ENCODE measurements at regions not wholly inside any gene's neighbourhood (a gene's known extent, or its start where the extent isn't known, plus 50 kb on each side); places are given as distances from the start of the nearest gene placed in this dataset.

GRCh38 chr5:23318166-23318565 lies 189.2 kb upstream of the PRDM9 start:
- H3K9me3 ChIP-seq (ENCODE audit: low read length) = no peaks in the 10 kb centered on the region
- ChIA-PET CTCF (ENCODE audit: low intra/inter-chr PET ratio, low total read pairs) (no interaction called here), POLR2A (no interaction called here)
- TF ChIP-seq ZNF329 (CRISPR knock-in tag; IDR thresholded peaks at IDR 0.05; ENCODE audit: low read depth) = no peak
- TF ChIP-seq SPEN (CRISPR knock-in tag; IDR thresholded peaks at IDR 0.05; ENCODE audit: low read depth) = no peak
- no peak for TF ChIP-seq NONO (IDR thresholded peaks at IDR 0.05)
- TF ChIP-seq NONO (CRISPR knock-in tag; conservative IDR thresholded peaks at IDR 0.05) = no peak
- no peak for TF ChIP-seq NFIB (CRISPR knock-in tag; IDR thresholded peaks at IDR 0.05; ENCODE audit: borderline replicate concordance)
- TF ChIP-seq THAP8 (CRISPR knock-in tag; IDR thresholded peaks at IDR 0.05; ENCODE audit: borderline replicate concordance) = no peak
- no peak for TF ChIP-seq ZNF333 (CRISPR knock-in tag; IDR thresholded peaks at IDR 0.05; ENCODE audit: borderline replicate concordance)
- TF ChIP-seq ZFX (CRISPR knock-in tag; IDR thresholded peaks at IDR 0.05; ENCODE audit: low read depth) = no peak
- TF ChIP-seq ELF1 (CRISPR knock-in tag; IDR thresholded peaks at IDR 0.05) = no peak
- TF ChIP-seq ZNF670 (CRISPR knock-in tag; IDR thresholded peaks at IDR 0.05; ENCODE audit: borderline replicate concordance) = no peak
- no peak for TF ChIP-seq SKIL (CRISPR knock-in tag; IDR thresholded peaks at IDR 0.05; ENCODE audit: borderline replicate concordance)
- no peak for TF ChIP-seq ZNF337 (CRISPR knock-in tag; IDR thresholded peaks at IDR 0.05; ENCODE audit: borderline replicate concordance, low read depth)
- TF ChIP-seq RARG (CRISPR knock-in tag; IDR thresholded peaks at IDR 0.05; ENCODE audit: low read depth) = no peak
- TF ChIP-seq ZBTB37 (CRISPR knock-in tag; IDR thresholded peaks at IDR 0.05) = no peak
- TF ChIP-seq KAT7 (CRISPR knock-in tag; IDR thresholded peaks at IDR 0.05; ENCODE audit: borderline replicate concordance) = no peak
- no peak for TF ChIP-seq MED1 (CRISPR knock-in tag; IDR thresholded peaks at IDR 0.05)
- TF ChIP-seq NFIC (IDR thresholded peaks at IDR 0.05; ENCODE audit: low read length) = no peak
- TF ChIP-seq ZNF850 (CRISPR knock-in tag; conservative IDR thresholded peaks at IDR 0.05) = no peak
- intact Hi-C loops (cut with micrococcal nuclease; ENCODE audit: unreplicated experiment) (no loop called here), in situ Hi-C loops (cut with HindIII; ENCODE audit: extremely low pct_ligation_motif_present, low pct_unique_long_range_greater_than_20kb) (no loop called here)
- no peaks in the 10 kb centered on the region for H4K20me1 ChIP-seq (ENCODE audit: insufficient read depth, low read length)
- no peak overlapping the region for H3K4me3 ChIP-seq (replicated peaks in 1 of 3; ENCODE audit: insufficient read depth in 1 of 3, low read depth in 2 of 3, low read length in 3 of 3)
- no peaks in the 10 kb centered on the region for H3K79me2 ChIP-seq (ENCODE audit: insufficient read depth, low read length)
- ATAC-seq = no peak
- no peak overlapping the region for H3K9ac ChIP-seq (ENCODE audit: insufficient read depth, low read depth, low read length)
- no peaks in the 10 kb centered on the region for H3K27me3 ChIP-seq (ENCODE audit: control insufficient read depth in 1 of 2, insufficient read depth in 2 of 2, low read length in 2 of 2)
- DNase-seq (ENCODE audit: low spot score) = no peak
- 0% methylated on average over 1 of the region's 1 CpG for WGBS (ENCODE audit: low lambda C conversion rate)
- FAIRE-seq = no peak
- no peak overlapping the region for H2AFZ ChIP-seq (ENCODE audit: low read length)
- H3K4me1 ChIP-seq (ENCODE audit: insufficient read depth, low read length) = no peaks in the 10 kb centered on the region
- BruUV-seq (replicated peaks) = no TSS peak
- no peaks in the 10 kb centered on the region for H3K36me3 ChIP-seq (replicated peaks in 1 of 2; ENCODE audit: control insufficient read depth in 1 of 2, insufficient read depth in 2 of 2, low read length in 2 of 2)
- no peak overlapping the region for H3K27ac ChIP-seq (ENCODE audit: extremely low read length, insufficient read depth, low read length)
- no peak overlapping the region for H3K4me2 ChIP-seq (ENCODE audit: low read depth, low read length)

Data from HepG2 (cell line).